ENCODE measurements at regions not wholly inside any gene's neighbourhood (a gene's known extent, or its start where the extent isn't known, plus 50 kb on each side); places are given as distances from the start of the nearest gene placed in this dataset.
A peak's percentile ranks its signal among the peaks of the same experiment; 100 is the strongest.

DNA sequence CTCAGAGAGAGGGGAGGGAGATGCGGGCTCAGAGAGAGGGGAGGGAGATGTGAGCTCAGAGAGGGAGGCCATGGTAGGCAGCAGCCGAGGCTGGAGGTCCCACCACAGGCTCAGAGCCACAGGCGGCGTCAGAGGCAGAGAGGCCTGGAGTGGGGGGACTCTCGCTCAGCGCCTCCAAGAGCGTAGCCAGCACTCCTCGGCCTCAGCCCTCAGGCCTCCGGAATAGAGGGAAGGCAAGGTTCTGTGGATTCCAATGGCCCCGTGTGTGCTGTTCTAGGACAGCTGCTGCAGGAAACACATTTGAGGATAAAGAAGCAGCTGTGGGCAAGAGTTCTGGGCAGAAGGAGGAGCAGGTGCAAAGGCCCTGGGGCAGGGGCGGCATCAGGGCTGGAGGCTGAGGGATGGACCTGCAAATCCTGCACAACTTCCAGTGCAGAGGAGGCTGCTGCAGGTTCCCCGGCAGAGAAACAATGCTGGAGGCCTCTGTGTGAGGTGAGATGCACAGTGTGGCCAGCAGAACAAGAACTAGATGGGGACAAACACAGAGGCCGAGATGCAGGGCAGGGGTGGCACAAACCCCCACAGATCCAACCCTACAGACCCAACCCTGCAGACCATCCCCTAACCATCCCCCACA is 59.1 kb upstream of the GALNT9 start:
- Histone ChIP-seq H4K8ac (ENCODE audit: low read depth in 2 of 2, low read length in 2 of 2) (no peak overlapping the region), H3K9me1 (ENCODE audit: insufficient read depth, low read length) (no peaks in the 10 kb centered on the region), H2BK5ac (ENCODE audit: low read depth, low read length, poor library complexity, severe bottlenecking) (no peak overlapping the region), H3K9me3 (ENCODE audit: control insufficient read depth, insufficient read depth, low read length) (peaks cover 5% of the 10 kb centered on the region; the same call in 1 of the 2 replicates), H3K4ac (ENCODE audit: low read depth, low read length) (no peak overlapping the region), H2AK9ac (replicated peaks; ENCODE audit: low read depth, low read length, poor library complexity) (peak overlapping the region; percentile 55), H3K23ac (ENCODE audit: low read depth, low read length) (no peak overlapping the region), H3K27me3 (ENCODE audit: control insufficient read depth, insufficient read depth, low read length) (peaks cover 39% of the 10 kb centered on the region), H3K4me1 (ENCODE audit: control insufficient read depth, insufficient read depth, low read length) (no peaks in the 10 kb centered on the region), H3K56ac (ENCODE audit: extremely low read depth, insufficient read depth, low read length) (no peak overlapping the region), H2BK120ac (ENCODE audit: low read depth, low read length) (no peak overlapping the region), H2AK5ac (ENCODE audit: low read depth, low read length) (no peak overlapping the region), H3K36me3 (ENCODE audit: control insufficient read depth, insufficient read depth, low read length) (no peaks in the 10 kb centered on the region), H4K5ac (ENCODE audit: low read depth, low read length) (no peak overlapping the region), H3K4me3 (ENCODE audit: insufficient read depth, low read depth, low read length) (no peak overlapping the region), H2AFZ (replicated peaks; ENCODE audit: low read length, poor library complexity) (no peak overlapping the region), H4K20me1 (ENCODE audit: insufficient read depth, low read length) (no peaks in the 10 kb centered on the region; the same call in 1 of the 2 replicates), H3K27ac (ENCODE audit: insufficient read depth, low read length) (no peak overlapping the region), H3K79me1 (ENCODE audit: low read depth in 1 of 2, low read length in 2 of 2) (no peaks in the 10 kb centered on the region), H3K4me2 (ENCODE audit: low read depth, low read length) (no peak overlapping the region), H2BK15ac (ENCODE audit: low read depth, low read length) (no peak overlapping the region), H3K14ac (replicated peaks; ENCODE audit: low read depth, low read length) (no peak overlapping the region), H3K18ac (ENCODE audit: low read depth, low read length) (no peak overlapping the region), H4K91ac (ENCODE audit: insufficient read depth, low read depth, low read length) (no peak overlapping the region), H2BK20ac (ENCODE audit: low read depth, low read length) (no peak overlapping the region), H3K9ac (ENCODE audit: low read depth, low read length) (no peak overlapping the region)
- POLR2A ChIA-PET (ENCODE audit: unreplicated experiment), result no interaction called here
- CTCF ChIA-PET, result no interaction called here
- dilution Hi-C loops (cut with HindIII; ENCODE audit: low sequenced_read_pairs, unreplicated experiment), result no loop called here
- TF ChIP-seq CEBPB (IDR thresholded peaks at IDR 0.05; ENCODE audit: low read depth, low read length) (no peak), CHD1 (IDR thresholded peaks at IDR 0.05; ENCODE audit: low read depth, low read length) (no peak), SMC3 (IDR thresholded peaks at IDR 0.05; ENCODE audit: low read depth, low read length) (no peak), NFE2L2 (IDR thresholded peaks at IDR 0.05; ENCODE audit: low read depth, low read length) (no peak), RCOR1 (IDR thresholded peaks at IDR 0.05; ENCODE audit: insufficient replicate concordance, low read length) (no peak)
- TF ChIP-seq, protein P1, sequence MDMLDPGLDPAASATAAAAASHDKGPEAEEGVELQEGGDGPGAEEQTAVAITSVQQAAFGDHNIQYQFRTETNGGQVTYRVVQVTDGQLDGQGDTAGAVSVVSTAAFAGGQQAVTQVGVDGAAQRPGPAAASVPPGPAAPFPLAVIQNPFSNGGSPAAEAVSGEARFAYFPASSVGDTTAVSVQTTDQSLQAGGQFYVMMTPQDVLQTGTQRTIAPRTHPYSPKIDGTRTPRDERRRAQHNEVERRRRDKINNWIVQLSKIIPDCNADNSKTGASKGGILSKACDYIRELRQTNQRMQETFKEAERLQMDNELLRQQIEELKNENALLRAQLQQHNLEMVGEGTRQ (IDR thresholded peaks at IDR 0.05; ENCODE audit: low read depth, low read length), result no peak
- DNase-seq (no peak), ATAC-seq (ENCODE audit: low read depth) (no peak)
- in situ Hi-C loops (cut with MboI; ENCODE audit: low sequenced_read_pairs), result no loop called here
- intact Hi-C loops (cut with micrococcal nuclease), result no loop called here
- 53% methylated on average over 5 of the region's 13 CpGs; no CpG with 5 or more reads in 1 of the 2 experiments for WGBS, 2 experiments (ENCODE audit: extremely low coverage in 2 of 2, insufficient read length in 1 of 2)
- no TSS peak for BruUV-seq (replicated peaks)

Data from IMR-90 (cell line).